Transverse colon (tissue), 4 donors: ENCODE measurements at regions not wholly inside any gene's neighbourhood (a gene's known extent, or its start where the extent isn't known, plus 50 kb on each side); places are given as distances from the start of the nearest gene placed in this dataset.

ENCODE experiments used
- CTCF ChIP-seq, 5 experiments: fragments of 200-600 bp in 3 of 5; fragments of 450-650 bp in 2 of 5; sonication (generic) in 3 of 5; IDR thresholded peaks; 1 replicate in 2 of 5; 2 replicates in 3 of 5; pipeline ENCODE4 v1.5.1; 2016 to 2017; ENCODE audit warnings: antibody characterized with exemption in 5 of 5, inconsistent platforms in 3 of 5, mild to moderate bottlenecking in 2 of 5, moderate library complexity in 1 of 5
- EP300 ChIP-seq: sonication (generic); formaldehyde crosslinking; IDR thresholded peaks from one replicate; pipeline ENCODE4 v1.6.1; 2017; ENCODE audit warnings: antibody characterized with exemption, low read depth
- POLR2A ChIP-seq: fragments of 450-650 bp; IDR thresholded peaks from one replicate; pipeline ENCODE4 v1.6.1; 2016; ENCODE audit warnings: antibody characterized with exemption, mild to moderate bottlenecking, moderate library complexity
- POLR2AphosphoS5 ChIP-seq, 3 donors: sonication (generic); formaldehyde crosslinking; IDR thresholded peaks; one replicate each; pipeline ENCODE4 v1.6.1; 2016; ENCODE audit warnings: antibody characterized with exemption in 3 of 3

- TF ChIP-seq CTCF (IDR thresholded peaks at IDR 0.05): no peak
- no peak for TF ChIP-seq EP300
- no peak for TF ChIP-seq POLR2AphosphoS5 (IDR thresholded peaks at IDR 0.05)
- TF ChIP-seq POLR2A: no peak
Measured at GRCh38 chr21:35965699-35966098, 94.6 kb downstream of the SETD4 start.
